HG03469 (cell line): ENCODE measurements at regions not wholly inside any gene's neighbourhood (a gene's known extent, or its start where the extent isn't known, plus 50 kb on each side); places are given as distances from the start of the nearest gene placed in this dataset.
A peak's percentile ranks its signal among the peaks of the same experiment; 100 is the strongest.
"Not testable (repeated sequence)": the region's sequence is repeated elsewhere in the genome, so short reads cannot be mapped to it uniquely, and the experiment has no call there.

Experiments
- ATAC-seq: cut with Tn5 transposase; IDR thresholded peaks from one replicate; pipeline ENCODE4 v1.9.1; 2021; ENCODE audit warnings: mild to moderate bottlenecking, moderate library complexity, moderate number of reproducible peaks; ENCODE audit not compliant: unreplicated experiment

DNA sequence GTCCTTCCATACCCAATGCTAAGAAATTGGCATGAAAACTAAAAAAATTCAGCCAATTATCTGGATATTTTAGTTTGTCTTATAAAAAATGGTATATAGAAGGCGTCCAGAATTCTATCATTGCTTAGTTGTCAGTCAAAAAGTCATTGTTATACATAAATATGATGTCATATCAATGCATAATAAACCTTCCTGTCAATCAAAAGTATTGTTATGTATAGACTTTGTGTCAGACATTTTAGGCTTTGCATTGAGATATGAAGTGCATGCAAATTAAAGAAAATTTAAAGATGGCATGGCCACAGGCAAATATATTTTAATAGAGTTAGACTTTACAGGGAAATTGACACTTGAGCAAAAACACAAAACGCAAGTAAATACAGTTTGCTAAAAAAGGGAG is 173.4 kb upstream of the FANCL start:
- no peak for ATAC-seq

DNA sequence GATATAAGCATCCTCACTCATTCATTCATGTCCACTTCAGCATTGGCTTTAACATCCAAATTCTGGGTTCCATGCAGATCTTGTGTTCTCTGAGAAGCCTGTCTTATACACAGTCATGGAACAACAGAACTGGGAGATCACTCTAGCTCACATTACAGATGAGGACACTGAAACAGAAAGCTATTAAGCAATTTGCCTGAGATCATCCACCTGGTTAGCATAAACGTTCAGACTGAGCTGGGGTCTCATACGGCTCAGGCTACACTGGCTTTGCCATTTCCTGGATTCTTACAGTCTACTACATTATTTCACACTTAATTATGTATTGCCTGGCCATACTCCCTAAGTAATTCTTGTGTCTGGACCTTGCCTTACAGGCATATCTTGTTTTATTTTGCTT is 169.4 kb upstream of the FANCL start:
- no peak for ATAC-seq

DNA sequence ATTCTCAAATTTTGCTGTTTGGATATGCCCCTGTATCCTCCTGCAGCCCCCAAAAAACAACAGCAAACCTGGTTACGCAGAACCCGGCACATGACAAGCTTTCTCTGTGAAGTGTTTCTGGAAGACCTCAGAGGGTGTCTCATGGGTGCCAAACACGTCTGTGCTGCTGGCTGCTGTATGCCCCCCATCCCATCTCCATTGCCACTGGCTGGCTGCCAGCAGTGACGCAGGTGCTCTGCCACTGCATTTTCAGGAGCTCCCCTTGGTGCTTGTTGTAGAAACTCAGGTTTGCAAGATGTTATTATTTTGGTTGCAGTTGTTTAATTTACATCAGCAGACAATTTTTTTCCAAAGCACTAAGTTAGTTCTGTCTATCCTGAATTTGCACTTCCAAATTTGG is 166.4 kb upstream of the FANCL start:
- no peak for ATAC-seq

DNA sequence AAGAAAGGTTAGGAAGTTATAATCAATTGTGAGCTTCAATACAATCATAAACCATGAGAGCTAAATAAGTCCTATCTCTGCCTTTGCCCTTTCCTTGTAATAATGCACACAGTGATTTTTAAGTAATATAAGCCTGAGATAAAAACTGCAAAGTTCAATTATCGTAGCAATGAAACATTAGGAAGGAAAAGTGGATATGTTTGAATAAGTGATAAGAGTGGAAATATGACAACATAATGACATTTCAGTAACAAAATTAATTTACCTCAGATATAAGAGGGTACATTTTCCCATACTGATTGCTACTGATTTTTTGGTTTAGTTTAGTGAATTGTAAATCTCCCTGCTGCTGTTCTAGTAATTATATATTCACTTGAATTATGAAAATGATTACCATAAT is 164.2 kb upstream of the FANCL start:
- no peak for ATAC-seq

DNA sequence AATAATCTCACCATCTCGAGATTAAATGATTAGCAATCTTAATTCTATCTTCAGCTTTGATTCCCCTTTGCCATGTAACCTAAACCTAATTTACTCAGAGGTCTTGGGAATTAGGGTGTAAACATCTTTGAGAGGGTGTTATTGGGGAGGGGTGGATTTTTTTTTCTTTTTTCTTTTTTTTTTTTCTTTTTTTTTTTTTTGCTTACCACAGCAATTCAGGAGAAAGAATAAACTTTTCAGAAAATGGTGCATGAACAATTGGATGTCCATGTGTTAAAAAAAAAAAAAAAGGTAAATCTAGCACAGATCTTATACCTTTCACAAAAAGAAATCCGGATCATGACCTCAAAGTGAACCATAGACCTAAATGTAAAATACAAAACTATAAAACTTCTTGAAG is 160.8 kb upstream of the FANCL start:
- ATAC-seq = no peak

DNA sequence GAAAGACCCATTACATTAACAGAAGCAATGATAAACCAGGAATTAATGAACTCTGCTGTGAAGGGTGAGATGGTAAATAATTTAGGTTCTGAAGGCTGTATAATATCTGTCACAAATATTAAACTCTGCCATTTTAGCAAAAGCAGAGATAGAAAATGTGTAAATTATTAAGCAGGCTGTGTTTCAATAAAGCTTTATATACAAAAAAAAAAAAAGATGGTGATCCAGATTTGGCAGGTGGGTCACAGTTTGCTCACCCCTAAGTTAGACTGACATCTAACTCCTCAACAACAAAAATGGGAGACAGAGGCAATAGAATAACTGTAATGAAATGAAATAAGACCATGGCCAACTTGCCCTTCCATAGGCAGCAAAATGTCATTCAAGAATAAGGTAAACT is 157.3 kb upstream of the FANCL start:
- ATAC-seq = no peak

DNA sequence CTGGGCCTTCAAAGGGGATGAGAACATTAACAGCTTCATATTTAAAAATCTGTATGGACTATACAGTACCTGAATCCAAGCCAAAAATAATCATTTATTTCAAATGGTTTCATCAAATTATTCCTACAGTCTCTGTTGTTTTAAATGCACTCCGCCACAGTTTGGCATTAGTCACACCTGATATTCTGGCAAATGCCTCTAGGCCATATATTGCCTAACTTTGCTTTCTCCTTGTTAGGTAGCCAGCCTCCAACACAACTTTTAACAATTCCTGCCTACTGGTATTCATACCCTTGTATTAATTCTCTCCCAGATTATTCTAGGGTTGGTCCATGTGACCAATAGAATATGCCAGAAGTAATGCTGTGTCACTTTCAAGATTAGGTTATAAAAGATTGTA is 146.6 kb upstream of the FANCL start:
- no peak for ATAC-seq

DNA sequence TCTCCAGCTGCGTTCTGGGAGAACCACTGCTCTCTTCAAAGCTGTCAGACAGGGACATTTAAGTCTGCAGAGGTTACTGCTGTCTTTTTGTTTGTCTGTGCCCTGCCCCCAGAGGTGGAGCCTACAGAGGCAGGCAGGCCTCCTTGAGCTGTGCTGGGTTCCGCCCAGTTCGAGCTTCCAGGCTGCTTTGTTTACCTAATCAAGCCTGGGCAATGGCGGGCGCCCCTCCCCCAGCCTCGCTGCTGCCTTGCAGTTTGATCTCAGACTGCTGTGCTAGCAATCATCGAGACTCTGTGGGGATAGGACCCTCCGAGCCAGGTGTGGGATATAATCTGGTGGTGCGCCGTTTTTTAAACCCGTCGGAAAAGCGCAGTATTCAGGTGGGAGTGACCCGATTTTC is 145.8 kb upstream of the FANCL start:
- not testable (repeated sequence) for ATAC-seq

DNA sequence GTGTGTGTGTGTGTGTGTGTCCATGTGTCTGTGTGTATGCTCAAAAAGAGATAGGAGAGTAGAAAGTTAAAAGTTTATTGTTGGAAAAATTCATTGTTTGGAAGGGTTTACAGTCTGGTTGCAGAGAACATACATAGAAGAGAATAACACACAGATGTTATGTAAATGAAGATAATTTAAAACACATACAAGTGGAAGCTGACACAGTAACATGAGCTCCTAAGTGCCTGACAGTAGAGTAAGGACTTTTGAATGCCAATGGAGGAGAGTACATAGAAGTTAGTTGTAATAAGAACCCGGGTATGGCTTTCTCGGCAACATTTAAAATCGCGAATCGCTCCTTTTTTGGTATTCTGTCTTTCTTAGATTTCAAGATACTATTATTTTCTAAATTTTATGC is 137.0 kb upstream of the FANCL start:
- no peak for ATAC-seq

DNA sequence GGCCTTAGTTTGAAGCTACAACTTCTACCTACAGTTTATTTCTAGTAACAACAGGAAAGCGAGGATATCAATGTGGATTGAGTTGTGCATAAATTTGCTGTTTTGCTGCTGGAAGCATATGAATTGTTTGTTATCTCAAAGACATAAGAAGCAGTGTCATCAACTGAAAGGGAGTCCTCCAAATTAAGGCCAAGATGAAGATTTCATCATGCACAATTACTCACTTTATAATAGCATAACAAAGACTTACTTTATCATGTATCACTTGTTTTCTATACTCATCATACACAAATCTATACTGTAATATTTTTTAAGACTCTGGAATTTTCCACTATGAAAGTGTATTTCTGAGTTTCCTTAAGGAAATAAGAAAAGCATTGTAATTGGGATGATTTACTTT is 136.1 kb upstream of the FANCL start:
- ATAC-seq = no peak

DNA sequence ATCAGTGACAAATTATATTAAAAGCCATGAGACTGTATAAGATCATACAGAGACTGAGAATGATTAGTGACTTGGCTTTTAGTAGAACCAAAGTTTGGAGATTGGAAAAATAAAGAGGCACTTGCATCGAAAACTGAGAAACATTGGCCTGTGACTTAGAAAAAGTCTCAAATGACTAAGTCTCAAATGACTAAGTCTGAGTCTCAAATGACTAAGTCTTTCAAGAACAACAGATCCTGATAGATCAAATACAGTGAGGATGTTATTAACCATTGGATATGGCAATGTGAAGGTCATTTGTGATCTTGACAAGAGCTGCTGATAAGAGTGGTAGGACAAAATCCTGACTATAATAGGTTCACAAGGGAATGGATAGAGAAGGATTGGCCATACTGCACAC is 135.5 kb upstream of the FANCL start:
- no peak for ATAC-seq

DNA sequence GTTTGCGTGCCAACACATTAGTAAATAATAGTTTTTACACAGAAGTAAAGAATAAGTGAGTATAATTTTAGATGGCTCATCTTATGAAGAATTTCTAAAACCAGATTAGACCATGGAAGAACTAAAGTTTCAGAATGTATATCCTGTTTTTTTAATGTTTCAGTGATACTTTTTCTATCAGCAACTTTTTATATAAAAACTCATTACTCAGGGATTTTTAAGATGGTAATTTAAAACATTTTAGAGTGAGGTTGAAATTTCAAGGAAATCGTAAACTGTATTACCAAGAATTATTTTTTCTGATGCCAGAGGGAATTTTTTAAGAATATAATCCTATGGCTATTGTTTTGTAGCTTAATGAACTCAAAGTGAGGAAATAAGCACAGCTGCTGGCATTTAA is 128.5 kb upstream of the FANCL start:
- ATAC-seq = no peak

DNA sequence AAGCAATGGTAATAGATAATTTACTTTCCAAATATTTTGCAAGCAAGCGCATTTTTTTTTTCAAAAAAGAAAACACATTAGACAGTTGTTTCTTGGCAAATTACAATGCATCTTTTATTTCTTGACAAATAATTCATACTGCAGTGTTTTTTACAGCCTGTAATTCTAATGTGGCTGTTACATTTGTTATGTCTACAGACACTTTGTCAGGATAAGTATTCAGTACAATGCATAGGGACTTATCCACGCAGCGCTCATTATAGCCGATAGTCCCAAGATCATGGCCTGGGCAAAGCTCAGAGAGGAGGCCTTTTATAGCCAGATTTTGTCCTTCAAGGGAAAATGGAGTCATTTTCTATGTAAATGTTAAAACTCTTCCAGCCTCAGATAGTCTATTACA is 123.0 kb upstream of the FANCL start:
- ATAC-seq = no peak

DNA sequence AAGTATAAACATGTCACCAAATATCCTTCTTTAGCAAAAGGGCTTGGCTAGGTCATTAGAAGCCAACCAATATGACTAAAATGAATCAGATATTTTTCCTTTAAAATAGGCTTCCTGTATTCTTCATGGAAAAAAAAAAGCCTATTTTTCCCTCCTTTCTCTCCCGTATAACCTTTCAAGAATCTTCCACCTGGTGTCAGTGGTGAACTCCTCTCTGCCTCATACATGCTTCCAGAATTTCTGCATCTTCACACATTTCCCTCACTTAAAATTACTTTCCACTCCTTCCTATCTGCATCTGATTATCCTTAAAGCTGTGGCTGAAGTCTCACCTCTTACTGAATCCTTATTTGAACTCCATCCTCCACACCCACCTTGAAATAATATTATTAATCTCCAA is 116.9 kb upstream of the FANCL start:
- ATAC-seq = no peak

DNA sequence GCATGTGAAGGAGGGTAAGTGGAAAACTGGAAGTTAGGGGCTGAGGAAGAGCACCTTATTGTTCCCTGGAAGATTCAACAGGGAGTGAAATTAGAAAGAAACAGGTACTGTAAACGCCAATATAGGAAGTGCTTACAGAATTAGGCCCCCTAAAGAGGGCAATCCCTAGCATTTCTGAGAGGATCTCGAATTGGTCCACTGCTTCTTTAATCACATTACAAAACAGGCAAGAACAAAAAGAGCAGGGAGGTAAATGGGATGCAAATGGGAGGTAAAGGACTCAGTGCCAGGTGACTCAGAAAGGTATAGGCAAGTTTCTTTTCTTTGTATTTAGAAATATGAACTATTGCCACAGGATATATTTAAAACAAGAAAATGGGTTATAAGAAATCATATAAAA is 116.4 kb upstream of the FANCL start:
- ATAC-seq = no peak

DNA sequence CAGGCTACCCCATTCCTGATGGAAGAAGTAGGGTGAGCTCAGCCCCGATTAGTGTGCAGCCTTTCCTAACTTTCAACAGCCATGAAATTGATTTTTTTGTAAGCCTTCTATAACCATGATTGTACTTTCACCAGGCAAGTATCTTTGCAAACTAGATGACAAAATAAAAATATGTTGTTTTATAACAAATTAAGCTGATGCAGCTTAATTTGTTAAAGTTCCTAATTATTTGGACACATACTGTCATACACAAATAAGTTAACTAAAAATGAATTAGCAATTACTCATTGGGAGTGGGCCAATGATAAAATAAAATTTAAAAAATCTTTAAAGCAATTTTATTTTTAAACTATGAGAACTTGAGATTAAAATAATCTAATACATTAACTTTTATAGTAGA is 113.1 kb upstream of the FANCL start:
- ATAC-seq = no peak

DNA sequence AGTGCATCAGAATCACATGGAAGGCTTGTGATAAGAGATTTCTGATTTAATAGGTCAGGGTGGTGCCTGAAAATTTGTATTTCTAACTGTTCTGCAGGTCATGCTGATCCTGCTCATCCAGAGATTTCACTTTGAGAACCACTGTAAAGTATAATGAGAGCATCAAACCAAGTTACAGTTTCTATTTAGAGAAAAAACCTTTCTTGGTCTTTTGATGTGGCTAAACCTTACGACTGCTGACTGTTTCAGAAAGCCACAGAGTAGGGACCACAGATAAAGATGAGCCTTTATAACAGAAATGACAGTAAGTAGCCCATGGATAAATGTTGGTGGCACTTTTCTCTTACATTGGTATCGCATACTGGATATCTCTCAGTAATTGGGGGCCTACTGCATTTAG is 109.4 kb upstream of the FANCL start:
- ATAC-seq = peak; percentile 94

DNA sequence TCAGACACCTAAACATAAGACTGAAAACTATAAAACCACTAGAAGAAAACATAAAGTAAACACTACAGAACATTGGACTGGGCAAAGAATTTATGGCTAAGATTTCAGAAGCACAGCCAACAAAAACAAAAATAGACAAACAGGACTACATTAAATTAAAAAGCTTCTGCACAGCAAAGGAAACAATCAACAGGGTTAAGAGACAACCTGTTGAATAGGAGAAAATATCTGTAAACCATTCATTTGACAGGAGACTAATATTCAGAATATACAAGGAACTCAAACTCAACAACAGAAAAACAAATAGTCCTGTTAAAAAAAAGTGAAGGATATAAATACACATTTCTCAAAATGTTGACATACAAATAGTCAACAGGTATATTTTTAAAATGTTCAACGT is 106.7 kb upstream of the FANCL start:
- no peak for ATAC-seq

DNA sequence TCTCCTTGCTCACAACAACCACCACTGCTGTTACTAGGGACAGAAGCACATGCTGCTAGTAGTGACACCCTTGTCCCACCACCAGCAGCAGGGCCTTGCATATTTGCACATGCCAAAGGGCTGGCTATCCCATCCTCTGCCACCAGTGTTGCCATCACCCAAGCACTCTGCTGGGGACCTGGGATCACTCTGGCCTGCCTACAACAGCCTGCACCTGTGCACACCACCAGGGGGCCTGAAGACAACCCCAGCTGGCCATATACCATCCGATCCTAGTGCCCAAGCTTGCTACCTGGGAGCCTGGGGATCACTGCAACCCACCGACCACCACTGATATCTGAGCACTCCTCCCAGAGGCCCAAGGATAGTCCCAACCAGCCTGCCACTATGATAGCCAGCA is 99.9 kb upstream of the FANCL start:
- ATAC-seq = no peak

DNA sequence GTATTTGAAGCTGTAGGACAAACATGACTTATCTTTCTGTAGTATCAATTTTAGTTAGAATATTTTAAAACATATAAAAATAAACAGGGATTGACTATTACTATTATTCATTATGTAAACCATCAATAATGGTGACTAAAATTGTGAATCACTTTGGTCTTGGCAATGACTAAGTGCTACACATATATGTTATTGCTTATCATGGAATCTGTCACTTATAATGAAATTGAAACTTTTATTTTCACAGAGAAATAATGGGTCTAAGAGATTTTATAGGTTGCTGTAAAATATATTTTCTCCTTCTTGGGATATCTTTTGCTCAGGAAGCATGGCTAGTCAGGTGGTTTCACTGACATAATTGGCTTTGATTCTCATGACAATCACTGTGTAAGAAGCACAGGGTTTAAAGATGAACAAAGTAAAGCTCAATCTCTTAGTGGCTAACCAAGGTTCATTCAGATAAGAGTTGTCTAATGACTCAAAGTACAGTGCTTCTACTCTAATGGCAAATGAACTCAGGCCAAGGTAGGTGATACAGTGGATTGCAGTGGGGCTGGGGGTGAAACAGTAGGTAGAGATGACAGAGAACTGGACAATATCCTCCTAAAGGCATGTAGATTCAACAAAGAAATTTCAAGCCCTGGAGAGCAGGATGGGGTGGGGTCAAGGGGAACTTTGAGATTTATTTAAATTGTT is 98.6 kb upstream of the FANCL start:
- ATAC-seq = no peak

DNA sequence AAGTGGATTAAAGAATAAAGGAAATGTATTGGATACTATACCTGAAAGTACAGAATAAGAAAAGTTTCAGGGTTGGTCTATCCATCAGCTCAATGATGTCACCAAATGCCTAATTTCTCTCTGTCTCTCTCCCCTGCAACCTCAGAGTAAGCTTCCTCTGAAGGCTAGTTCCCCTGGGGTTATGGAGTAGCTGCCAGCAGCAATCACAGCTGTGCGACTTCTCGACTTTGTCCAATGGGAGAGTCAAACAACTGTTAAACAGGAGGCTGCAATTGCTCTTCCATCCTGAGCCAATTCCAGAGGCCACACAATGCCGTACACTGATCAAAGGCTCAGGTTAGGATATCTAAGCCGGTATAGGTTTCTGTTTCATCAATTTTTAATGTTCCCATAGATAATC is 95.3 kb upstream of the FANCL start:
- no peak for ATAC-seq

DNA sequence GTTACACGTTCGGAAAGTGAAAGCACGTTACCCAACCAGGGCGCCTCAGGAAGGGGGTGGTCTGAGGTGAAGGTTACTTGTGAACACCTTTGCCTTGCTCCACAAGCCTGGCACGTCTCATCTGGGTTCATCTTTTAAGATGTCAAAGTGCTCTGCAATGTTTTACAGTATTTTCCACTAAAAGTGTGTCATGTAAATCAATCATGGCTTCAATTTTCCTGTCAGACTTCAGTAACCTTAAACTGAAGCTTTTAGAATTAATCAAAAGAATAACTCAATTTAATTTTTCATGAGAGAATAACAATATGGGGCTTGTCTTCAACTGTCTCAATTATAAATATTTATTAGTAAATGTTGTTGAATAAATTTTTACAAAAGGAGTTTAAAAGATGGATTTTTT is 93.3 kb upstream of the FANCL start:
- ATAC-seq = no peak

DNA sequence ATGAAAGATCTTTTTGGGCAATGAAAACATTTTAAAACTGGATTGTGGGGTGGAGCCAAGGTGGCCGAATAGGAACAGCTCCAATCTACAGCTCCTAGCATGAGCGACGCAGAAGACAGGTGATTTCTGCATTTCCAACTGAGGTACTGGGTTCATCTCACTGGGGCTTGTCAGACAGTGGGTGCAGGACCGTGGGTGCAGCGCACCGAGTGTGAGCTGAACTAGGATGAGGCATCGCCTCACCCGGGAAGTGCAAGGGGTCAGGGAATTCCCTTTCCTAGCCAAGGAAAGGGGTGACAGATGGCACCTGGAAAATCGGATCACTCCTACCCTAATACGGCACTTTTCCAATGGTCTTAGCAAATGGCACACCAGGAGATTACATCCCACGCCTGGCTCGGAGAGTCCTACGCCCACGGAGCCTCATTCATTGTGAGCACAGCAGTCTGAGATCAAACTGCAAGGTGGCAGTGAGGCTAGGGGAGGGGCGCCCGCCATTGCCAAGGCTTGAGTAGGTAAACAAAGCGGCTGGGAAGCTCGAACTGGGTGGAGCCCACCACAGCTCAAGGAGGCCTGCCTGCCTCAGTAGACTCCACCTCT is 84.3 kb upstream of the FANCL start:
- not testable (repeated sequence) for ATAC-seq
